ENCODE measurements at regions not wholly inside any gene's neighbourhood (a gene's known extent, or its start where the extent isn't known, plus 50 kb on each side); places are given as distances from the start of the nearest gene placed in this dataset.
"Not testable (repeated sequence)": the region's sequence is repeated elsewhere in the genome, so short reads cannot be mapped to it uniquely, and the experiment has no call there.

DNA sequence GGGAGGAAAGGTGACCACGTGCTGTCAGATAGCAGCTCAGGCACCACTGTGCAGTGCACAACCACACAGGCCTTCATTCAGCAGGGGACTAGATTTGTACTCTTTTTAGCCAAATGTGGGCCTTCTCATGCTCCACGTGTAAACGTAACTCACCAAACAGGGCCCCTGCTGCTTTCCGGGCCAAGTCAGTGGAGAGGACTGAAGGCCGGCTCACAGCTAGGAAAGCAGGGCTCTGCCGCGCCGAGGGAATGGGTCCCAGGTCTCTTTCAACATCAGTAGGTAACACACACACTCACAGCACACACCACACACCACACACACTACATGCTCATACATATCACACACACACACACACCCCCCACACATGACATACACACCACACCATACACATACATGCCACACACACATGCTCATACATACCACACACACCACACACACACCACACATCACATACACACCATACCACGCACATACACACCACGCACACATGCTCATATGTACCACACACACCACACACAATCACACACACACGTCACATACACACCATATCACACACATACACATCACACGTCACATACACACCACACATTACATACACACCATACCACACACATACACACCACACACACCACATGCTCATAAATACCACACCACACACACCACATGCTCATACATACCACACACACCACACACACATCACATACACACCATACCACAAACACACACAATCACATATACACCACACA is 124.0 kb upstream of the ERG start:
- CTCF ChIA-PET = no interaction called here
- H3K4me1 Mint-ChIP-seq (ENCODE audit: low read depth) = no peaks in the 10 kb centered on the region
- H3K27me3 Mint-ChIP-seq (ENCODE audit: low read depth) = peaks cover 2% of the 10 kb centered on the region
- no peak for DNase-seq
- intact Hi-C loops (cut with micrococcal nuclease) = no loop called here
- no peak overlapping the region for H3K4me3 Mint-ChIP-seq
- no peaks in the 10 kb centered on the region for H3K36me3 Mint-ChIP-seq (ENCODE audit: low read depth)
- no peaks in the 10 kb centered on the region for H3K9me3 Mint-ChIP-seq
- no peak overlapping the region for H3K27ac Mint-ChIP-seq

DNA sequence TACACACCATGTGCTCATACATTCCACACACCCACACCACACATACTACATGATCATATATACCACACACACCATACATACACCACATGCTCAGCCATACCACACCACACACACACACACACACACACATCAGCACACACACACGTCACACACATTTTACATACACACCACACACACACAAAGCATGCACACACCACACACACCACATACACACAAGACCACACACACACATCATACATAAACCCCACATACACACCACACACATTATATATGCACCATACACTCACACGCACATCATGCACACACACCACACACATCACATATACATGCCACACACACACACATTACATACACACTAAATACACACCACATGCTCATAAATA is 124.5 kb upstream of the ERG start:
- intact Hi-C loops (cut with micrococcal nuclease) = no loop called here
- CTCF ChIA-PET = no interaction called here
- H3K36me3 Mint-ChIP-seq (ENCODE audit: low read depth) = no peaks in the 10 kb centered on the region
- no peak overlapping the region for H3K4me3 Mint-ChIP-seq
- no peaks in the 10 kb centered on the region for H3K27me3 Mint-ChIP-seq (ENCODE audit: low read depth)
- DNase-seq = no peak
- no peaks in the 10 kb centered on the region for H3K4me1 Mint-ChIP-seq (ENCODE audit: low read depth)
- H3K9me3 Mint-ChIP-seq = no peaks in the 10 kb centered on the region
- H3K27ac Mint-ChIP-seq = no peak overlapping the region

GRCh38 chr21:38623552-38623951 is 125.3 kb upstream of the ERG start:
- CTCF ChIA-PET = no interaction called here
- H3K4me3 Mint-ChIP-seq = no peak overlapping the region
- intact Hi-C loops (cut with micrococcal nuclease) = no loop called here
- no peak overlapping the region for H3K27ac Mint-ChIP-seq
- no peak for DNase-seq
- no peaks in the 10 kb centered on the region for H3K4me1 Mint-ChIP-seq (ENCODE audit: low read depth)
- H3K27me3 Mint-ChIP-seq (ENCODE audit: low read depth) = peaks cover 4% of the 10 kb centered on the region
- H3K9me3 Mint-ChIP-seq = no peaks in the 10 kb centered on the region
- no peaks in the 10 kb centered on the region for H3K36me3 Mint-ChIP-seq (ENCODE audit: low read depth)

DNA sequence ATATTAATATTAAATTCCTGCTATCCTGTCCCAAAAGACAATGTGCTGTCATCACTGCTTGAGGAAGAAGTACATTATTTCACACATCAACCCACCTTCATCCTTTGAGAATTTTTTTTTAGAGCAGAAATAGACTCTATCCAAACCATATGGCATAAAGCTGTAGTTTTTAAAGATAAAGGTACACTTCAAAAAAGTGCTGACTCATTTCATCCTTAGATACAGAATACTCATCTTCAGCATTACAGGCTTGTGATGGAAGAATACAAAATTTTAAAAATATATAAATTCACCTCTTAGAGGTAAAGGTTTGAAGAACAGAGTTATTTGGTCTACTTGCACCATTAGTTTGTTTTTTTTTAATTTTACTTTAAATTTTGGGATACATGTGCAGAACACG is 126.7 kb upstream of the ERG start:
- Mint-ChIP-seq H3K9me3 (peaks cover 3% of the 10 kb centered on the region), H3K36me3 (ENCODE audit: low read depth) (no peaks in the 10 kb centered on the region), H3K4me1 (ENCODE audit: low read depth) (no peaks in the 10 kb centered on the region), H3K27me3 (ENCODE audit: low read depth) (peaks cover 7% of the 10 kb centered on the region), H3K4me3 (no peak overlapping the region), H3K27ac (no peak overlapping the region)
- no peak for DNase-seq
- intact Hi-C loops (cut with micrococcal nuclease) = no loop called here
- CTCF ChIA-PET = no interaction called here

- CTCF ChIA-PET = no interaction called here
- Mint-ChIP-seq H3K9me3 (peaks cover 7% of the 10 kb centered on the region), H3K4me1 (ENCODE audit: low read depth) (no peaks in the 10 kb centered on the region), H3K27me3 (ENCODE audit: low read depth) (peaks cover 7% of the 10 kb centered on the region), H3K36me3 (ENCODE audit: low read depth) (no peaks in the 10 kb centered on the region), H3K27ac (no peak overlapping the region), H3K4me3 (no peak overlapping the region)
- no peak for DNase-seq
- intact Hi-C loops (cut with micrococcal nuclease) = no loop called here
These were observed 128.0 kb upstream of the ERG start for GRCh38 chr21:38626306-38626705.

DNA sequence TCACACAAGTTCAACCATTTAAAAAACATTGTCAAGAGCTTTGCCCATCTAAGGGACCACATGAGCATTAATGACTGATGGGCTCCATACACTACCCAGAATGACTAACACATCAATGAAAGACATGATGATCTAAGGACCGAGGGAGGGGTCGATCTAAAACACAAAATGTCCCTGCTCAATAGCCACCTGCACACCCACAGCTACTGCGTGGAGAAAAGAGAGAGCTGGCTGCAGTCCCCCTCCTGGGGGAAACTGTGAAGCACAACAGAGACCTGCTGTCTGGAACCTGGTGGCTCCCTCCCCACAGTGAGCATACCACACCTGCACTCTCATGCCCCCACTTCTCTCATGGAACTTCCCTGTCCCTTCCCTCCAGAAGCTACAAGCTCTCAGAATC is 130.1 kb upstream of the ERG start:
- no peak overlapping the region for H3K27ac Mint-ChIP-seq
- no peak for DNase-seq
- peaks cover 10% of the 10 kb centered on the region for H3K27me3 Mint-ChIP-seq (ENCODE audit: low read depth)
- intact Hi-C loops (cut with micrococcal nuclease) = no loop called here
- peaks cover 13% of the 10 kb centered on the region for H3K9me3 Mint-ChIP-seq
- H3K4me3 Mint-ChIP-seq = no peak overlapping the region
- CTCF ChIA-PET = interaction anchor here (0.6 to 1.0 kb wide), 4 partner anchors 13 to 300 kb away, joined by 3 read pairs; no protein-coding TSS in a partner anchor
- peaks cover 2% of the 10 kb centered on the region for H3K4me1 Mint-ChIP-seq (ENCODE audit: low read depth)
- no peaks in the 10 kb centered on the region for H3K36me3 Mint-ChIP-seq (ENCODE audit: low read depth)

- intact Hi-C loops (cut with micrococcal nuclease) = no loop called here
These were observed 132.9 kb upstream of the ERG start for GRCh38 chr21:38631206-38631605.

GRCh38 chr21:38631676-38632075 is 133.4 kb upstream of the ERG start:
- CTCF ChIA-PET = no interaction called here
- intact Hi-C loops (cut with micrococcal nuclease) = no loop called here

More at GRCh38 chr21:38631206-38631605, 132.9 kb upstream of the ERG start:
- Mint-ChIP-seq H3K4me1 (ENCODE audit: low read depth) (peaks cover 2% of the 10 kb centered on the region), H3K27me3 (ENCODE audit: low read depth) (peaks cover 14% of the 10 kb centered on the region), H3K9me3 (peaks cover 14% of the 10 kb centered on the region), H3K4me3 (no peak overlapping the region), H3K36me3 (ENCODE audit: low read depth) (no peaks in the 10 kb centered on the region), H3K27ac (no peak overlapping the region)
- DNase-seq = no peak
- CTCF ChIA-PET = interaction anchor here (0.8 kb wide), 1 partner anchor 126 kb away, joined by 3 read pairs; no protein-coding TSS in a partner anchor

DNA sequence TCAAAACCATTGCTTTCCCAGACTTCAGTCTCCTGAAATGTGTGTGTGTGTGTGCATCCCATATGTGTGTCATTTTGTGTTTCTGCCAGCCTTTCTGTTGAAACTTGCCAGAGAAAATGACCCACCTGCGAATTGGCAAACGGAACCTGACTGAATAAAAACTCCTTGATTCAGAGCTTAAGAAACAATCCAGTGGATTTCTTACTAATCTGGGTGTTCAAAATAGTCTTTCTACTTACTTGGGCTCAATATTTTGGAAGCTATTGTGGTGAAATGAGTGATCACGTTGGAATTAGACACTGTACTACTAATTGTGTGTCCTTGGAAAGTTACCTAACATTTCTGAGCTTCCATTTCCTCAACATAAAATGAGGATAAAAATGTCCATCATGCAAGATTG is 138.9 kb upstream of the ERG start:
- H3K9me3 Mint-ChIP-seq = peaks cover 11% of the 10 kb centered on the region
- intact Hi-C loops (cut with micrococcal nuclease) = no loop called here
- CTCF ChIA-PET = no interaction called here

More at GRCh38 chr21:38631676-38632075, 133.4 kb upstream of the ERG start:
- Mint-ChIP-seq H3K9me3 (peaks cover 14% of the 10 kb centered on the region), H3K27ac (no peak overlapping the region), H3K4me1 (ENCODE audit: low read depth) (peaks cover 2% of the 10 kb centered on the region), H3K4me3 (no peak overlapping the region), H3K36me3 (ENCODE audit: low read depth) (no peaks in the 10 kb centered on the region), H3K27me3 (ENCODE audit: low read depth) (peaks cover 14% of the 10 kb centered on the region)
- no peak for DNase-seq

DNA sequence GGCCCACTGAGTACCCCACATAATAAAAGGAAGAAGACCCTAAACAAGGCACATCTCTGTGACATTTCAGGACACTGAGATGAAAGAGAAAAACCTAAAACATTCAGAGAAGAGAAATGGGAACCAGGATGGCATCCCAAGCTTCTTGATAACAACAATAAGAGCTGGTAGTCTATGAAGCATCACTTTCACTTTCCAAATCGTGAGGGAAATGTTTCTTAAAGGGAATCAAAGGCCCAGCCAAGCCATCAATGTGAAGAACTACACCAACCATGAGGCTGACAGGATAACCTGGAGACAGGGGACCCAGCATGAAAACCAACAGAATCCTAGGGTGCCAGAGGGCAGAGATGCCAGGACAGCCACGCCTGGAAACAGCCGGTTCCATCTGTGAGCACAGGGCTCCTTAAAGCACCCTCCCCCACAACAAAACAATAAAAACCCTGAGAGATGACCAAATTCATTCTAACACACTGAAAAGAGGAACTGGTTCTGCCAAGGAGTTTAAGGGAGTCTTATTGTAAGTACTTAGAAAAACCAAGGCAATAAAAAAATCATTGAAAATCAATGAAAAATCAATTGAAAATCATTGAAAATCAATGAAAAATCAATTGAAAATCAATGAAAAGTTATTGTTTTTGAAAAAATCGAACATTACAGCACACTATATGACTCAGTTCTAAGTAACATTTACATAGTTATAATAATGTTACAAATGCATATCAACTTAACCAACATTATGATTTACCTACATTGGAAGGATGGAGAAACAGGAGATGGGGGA is 141.5 kb upstream of the ERG start:
- no peak overlapping the region for H3K27ac Mint-ChIP-seq
- intact Hi-C loops (cut with micrococcal nuclease) = no loop called here
- H3K9me3 Mint-ChIP-seq = peaks cover 8% of the 10 kb centered on the region
- CTCF ChIA-PET = no interaction called here
- peaks cover 3% of the 10 kb centered on the region for H3K4me1 Mint-ChIP-seq (ENCODE audit: low read depth)
- H3K4me3 Mint-ChIP-seq = no peak overlapping the region
- H3K36me3 Mint-ChIP-seq (ENCODE audit: low read depth) = peaks cover 2% of the 10 kb centered on the region
- DNase-seq = no peak
- H3K27me3 Mint-ChIP-seq (ENCODE audit: low read depth) = peaks cover 32% of the 10 kb centered on the region

More for the DNA sequence above, 138.9 kb upstream of the ERG start:
- Mint-ChIP-seq H3K4me1 (ENCODE audit: low read depth) (peaks cover 4% of the 10 kb centered on the region), H3K27me3 (ENCODE audit: low read depth) (peaks cover 22% of the 10 kb centered on the region), H3K36me3 (ENCODE audit: low read depth) (peaks cover 2% of the 10 kb centered on the region), H3K4me3 (no peak overlapping the region), H3K27ac (no peak overlapping the region)
- DNase-seq = no peak

- DNase-seq; CTCF ChIA-PET; H3K36me3 Mint-ChIP-seq (ENCODE audit: low read depth); H3K27ac Mint-ChIP-seq; H3K4me1 Mint-ChIP-seq (ENCODE audit: low read depth); H3K4me3 Mint-ChIP-seq; H3K9me3 Mint-ChIP-seq; intact Hi-C loops (cut with micrococcal nuclease): not testable (repeated sequence)
- peaks cover 31% of the 10 kb centered on the region for H3K27me3 Mint-ChIP-seq (ENCODE audit: low read depth)
These were observed 142.1 kb upstream of the ERG start for GRCh38 chr21:38640355-38640742.

DNA sequence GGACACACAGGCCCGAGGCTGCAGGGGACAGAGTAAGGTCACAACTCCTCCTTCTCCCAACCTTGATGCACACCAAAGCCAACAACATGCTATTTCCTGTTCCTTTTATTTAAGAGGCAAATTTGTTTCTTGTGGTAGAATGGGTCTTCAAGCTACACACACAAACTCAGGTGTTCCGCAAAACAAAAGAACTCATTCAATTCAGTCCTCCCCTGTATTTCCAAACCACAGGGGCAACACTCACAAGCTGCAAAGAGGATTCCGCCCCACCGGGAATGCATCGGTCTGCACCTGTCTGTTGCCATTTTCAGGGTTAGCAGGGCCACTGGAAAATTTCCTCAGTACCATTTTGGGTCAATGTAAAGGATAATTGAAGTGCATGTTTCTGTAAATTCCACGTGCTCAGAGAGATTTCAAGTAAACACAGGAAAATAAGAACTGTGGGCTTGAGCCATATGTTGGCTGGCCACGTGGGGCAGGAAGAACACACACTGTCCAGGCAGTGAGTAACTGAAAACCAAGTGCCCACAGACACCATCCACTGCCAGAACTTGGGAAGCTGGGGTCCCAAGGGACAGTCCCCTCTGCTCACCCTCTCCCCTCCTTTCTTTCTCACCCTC is 145.2 kb upstream of the ERG start:
- CTCF ChIA-PET = interaction anchor here (1.0 kb wide), 1 partner anchor 136 kb away, joined by 3 read pairs; no protein-coding TSS in a partner anchor
- Mint-ChIP-seq H3K9me3 (peaks cover 6% of the 10 kb centered on the region), H3K27me3 (ENCODE audit: low read depth) (peaks cover 28% of the 10 kb centered on the region)

More for the DNA sequence above, 145.2 kb upstream of the ERG start:
- peaks cover 2% of the 10 kb centered on the region for H3K36me3 Mint-ChIP-seq (ENCODE audit: low read depth)
- DNase-seq = no peak
- H3K4me3 Mint-ChIP-seq = no peak overlapping the region
- H3K27ac Mint-ChIP-seq = no peak overlapping the region
- peaks cover 6% of the 10 kb centered on the region for H3K4me1 Mint-ChIP-seq (ENCODE audit: low read depth)
- intact Hi-C loops (cut with micrococcal nuclease) = no loop called here

Measured in activated naive CD4-positive, alpha-beta T cell treated with anti-CD3 and anti-CD28 coated beads for 36 hours (primary cell).